GM19023 (cell line): ENCODE measurements at regions not wholly inside any gene's neighbourhood (a gene's known extent, or its start where the extent isn't known, plus 50 kb on each side); places are given as distances from the start of the nearest gene placed in this dataset.

Source experiments
- ATAC-seq: cut with Tn5 transposase; IDR thresholded peaks from one replicate; pipeline ENCODE4 v1.9.1; 2021; ENCODE audit warnings: mild to moderate bottlenecking, moderate library complexity; ENCODE audit not compliant: unreplicated experiment

DNA sequence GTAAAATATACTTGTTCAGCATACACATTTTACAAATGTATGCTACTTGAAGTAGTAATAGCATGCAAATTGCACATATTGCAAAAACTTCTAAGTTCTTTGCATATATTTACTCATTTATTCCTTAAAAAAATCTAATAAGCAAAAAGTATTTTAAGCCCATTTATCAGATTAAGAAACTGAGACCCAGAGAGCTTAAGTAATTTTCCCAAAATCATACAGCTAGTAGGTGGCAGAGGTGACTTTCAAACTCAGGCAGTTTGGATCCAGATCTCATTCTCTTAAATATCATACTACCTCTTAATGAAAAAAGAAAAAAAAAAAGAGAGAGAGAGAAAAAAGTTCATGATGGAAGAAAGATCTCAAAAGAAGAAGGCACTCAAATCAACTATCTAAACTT lies 157.9 kb downstream of the RPS12 start:
- ATAC-seq, result no peak

DNA sequence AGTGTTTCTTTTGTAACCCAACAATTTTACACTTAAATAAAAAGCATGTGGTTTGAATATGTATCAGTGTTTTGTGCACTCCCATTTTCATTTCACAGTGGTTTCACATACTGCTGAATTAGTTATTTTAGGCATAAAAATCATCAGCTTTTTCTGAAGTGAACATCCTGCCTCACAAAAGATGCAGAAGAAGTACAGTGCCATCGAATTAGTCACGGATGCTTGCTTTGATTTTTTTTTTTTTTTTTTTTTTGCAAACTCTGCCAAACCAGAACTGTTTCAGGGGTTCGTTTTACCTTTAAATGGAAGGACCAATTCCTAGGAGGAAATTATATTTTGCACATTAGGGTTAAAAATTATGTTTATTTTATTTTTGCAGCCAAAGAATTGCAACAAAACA lies 158.6 kb downstream of the RPS12 start:
- no peak for ATAC-seq

DNA sequence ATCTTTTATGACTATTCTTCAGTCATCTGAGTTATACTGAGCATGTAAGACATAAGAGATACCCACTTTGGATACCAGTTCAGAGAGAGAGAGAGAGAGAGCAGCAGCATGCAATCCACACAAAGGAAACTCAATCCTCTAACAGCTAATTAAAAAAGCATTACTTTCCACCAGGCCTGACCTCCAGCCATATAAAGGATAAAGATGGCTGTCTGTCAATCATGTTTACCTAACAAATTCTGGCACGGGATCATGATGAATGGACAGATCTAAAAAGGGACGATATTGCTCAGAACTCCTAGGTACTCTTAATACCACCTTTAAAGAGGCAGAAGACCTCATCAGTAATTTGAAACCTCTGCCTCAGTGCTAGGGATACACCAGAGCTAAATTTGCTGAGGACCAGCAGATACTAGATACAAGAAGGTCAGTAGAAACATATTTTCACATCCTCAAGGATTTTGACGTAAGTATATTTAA lies 159.2 kb downstream of the RPS12 start:
- no peak for ATAC-seq

DNA sequence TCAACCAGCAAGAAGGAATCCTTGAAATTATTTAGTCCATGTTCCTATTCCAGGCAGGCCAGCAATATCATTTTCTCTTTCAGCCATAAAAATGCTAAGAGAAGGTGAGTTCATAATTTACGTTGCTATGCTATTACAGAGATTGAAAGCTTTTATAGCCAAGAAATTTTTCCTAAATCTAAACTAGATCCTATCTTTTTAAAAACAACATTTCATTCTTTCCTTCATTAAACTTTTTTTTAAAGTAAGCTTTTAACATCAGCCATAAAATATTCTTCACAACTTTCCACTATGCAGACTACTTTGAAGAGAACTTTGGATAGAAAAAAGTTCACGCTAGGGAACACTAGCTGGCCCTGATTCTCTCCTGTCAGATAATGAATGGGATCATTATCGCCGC lies 159.8 kb downstream of the RPS12 start:
- no peak for ATAC-seq

DNA sequence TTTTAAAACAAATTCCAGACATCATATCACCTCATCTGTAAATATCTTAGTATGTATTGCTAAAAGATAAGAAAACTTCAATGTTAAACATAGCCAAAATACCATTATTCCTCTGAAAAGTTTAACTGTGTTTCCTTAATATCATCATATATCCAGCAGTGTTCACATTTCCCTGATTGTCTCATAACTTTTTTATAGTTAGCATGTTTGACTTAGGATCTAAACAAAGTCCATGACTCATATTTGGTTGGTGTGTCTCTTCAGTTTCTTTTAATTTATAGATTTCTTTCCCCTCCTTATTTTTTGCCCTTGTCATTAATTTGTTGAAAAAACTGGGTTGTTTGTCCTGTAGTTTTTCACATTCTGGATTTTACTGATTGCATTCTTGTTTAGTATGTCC lies 163.0 kb downstream of the RPS12 start:
- ATAC-seq, result no peak

DNA sequence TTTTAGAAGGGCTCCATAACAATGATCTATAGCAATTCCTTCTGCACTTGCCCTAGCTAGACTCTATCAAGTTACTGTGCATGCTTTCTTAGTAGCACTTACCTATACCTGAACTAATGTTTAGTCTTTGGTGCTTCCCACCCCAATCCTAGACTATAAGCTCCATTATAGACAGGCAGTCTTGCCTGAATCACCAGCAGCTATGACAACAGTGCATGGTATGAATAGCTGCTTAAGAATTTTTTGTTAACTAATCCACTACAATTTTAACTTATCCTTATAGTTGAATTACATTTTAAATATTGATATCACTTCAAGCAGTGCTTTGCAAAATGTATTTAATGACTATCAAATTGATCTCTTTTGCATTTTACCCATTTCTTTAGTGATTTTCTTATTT lies 164.3 kb downstream of the RPS12 start:
- no peak for ATAC-seq

DNA sequence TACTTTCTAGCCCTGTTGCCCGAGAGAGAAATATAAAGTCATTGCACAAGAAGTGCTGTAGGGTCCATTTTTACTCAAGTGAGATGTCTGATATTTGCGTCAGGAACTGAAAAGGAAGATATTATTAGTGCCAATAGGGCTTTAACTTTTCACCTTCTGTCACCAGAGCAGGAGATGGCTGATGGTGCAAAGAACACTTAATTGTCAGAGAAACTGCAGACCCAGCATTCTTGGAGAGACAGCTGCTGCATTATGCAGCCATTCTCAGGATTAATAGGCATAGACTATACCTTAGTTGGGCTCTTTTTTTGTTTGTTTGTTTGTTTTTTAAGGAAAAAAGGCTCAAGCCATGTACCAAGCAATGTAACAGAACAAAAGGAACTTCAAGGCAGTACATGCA lies 179.4 kb downstream of the RPS12 start:
- no peak for ATAC-seq

DNA sequence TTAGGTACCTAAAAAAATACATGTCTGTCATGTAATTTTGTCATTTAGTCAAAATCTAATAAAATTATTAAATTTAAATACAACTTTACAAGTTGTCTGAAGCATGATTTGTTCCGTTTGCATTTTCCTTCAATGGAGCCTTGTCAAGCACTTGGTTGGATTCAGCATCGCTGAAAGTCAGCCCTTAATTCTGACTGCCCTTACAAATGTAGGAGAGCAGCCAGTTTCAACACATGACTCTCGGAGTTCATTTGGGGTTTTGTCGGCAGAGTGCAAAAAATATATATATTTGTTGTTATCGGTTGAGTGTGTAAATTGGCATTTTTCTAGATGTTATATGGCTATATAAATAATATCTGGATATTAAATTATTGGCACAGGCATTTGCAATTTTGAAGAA lies 180.6 kb downstream of the RPS12 start:
- no peak for ATAC-seq

DNA sequence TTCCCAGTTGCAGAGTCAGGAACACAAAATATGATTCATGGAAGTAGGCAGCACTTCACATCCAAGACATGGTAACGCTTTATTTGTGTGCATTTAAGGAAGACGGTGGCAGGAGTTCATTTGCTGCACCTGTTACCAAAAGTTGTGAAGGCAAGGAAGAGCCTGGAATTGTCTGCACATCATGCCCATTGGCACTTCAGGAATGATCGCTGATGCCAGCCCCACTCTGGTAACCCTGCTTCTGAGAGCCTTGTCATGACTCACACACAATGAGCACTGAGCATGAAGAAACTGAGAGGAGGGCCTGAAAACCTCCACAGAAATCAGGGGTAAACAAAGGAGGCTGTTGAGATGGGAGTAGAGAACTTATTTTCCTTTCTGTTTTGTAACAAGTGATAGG lies 181.1 kb downstream of the RPS12 start:
- ATAC-seq, result no peak

DNA sequence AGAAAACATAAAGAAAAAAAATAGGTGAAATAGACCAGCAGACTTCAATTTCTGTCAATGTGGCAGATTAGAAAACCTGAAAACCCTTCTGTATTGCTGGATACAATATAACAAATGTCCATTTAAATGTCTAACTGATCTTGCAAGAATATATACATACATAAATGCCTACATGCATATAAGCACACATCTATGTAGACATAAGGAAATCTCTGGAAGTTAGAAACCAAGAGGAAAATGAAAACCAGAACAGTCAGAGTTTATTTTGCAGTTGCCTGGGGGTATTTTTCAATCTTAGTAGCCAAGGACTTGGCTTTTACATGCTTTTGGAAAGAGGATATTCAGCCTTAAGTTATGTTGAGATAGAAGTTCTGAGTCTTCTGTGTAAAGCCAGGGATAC lies 184.0 kb downstream of the RPS12 start:
- no peak for ATAC-seq

DNA sequence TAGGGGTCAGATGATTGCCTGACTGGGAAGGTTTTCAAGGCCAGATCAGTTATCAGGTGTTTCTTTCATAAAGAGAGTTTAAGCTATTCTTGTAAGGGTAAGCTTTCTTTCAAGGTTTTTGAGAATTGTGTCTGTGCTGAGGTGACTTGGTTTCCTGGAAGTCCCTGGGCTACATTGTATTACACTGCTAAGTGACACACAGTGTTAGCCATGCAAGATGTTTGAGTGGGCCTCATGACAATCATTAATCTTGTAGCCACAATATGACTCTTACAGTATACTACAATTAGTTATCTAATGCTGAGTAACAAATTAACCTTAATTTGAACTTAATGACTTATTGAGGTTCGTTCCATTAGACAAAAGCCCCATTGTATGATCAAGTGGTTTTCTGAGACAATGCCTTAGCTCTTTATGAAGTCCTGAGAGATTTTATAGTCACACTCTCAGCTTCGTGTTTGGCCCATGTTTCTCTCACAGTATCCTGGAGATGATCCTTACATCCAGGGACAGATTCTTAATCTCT lies 186.7 kb downstream of the RPS12 start:
- no peak for ATAC-seq

DNA sequence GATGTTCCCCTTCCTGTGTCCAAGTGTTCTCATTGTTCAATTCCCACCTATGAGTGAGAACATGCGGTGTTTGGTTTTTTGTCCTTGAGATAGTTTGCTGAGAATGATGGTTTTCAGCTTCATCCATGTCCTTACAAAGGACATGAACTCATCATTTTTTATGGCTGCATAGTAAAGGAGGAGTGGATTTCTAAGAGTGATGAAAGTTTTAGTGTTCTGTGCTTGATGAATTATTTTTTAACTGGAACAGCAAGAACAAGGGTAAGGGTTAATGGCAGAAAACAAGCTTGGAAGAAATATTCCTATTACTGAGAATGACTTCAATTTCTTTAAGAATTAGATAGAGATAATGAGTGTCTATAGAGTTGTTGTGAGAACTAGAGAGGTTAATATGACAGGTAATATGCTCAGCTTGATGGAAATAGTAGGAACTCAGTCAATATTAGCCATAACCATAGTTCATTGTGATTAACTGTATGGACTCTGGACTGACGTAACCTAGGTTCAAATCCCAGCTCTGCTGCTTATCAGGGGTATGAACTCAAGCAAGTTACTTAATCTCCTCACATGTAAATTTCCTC lies 190.0 kb downstream of the RPS12 start:
- no peak for ATAC-seq

DNA sequence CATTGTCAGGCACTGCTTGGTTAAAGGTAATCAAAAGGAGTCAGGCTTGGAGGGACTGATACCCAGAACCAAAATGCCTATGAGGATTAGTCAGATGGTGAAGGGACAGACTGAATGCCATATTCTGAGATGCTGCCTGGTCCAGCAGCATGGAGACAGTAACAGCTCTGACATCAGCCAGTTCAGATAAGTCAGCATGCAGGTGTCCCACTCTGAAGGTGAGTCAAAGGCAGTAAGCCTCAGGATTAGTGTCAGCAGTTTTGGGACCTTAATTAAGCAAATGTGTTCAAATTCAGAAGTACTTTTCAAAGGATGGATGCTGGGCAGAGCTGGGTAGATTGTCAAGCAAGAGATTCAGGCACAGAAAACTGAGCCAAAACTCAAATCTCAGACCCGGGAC lies 198.4 kb downstream of the RPS12 start:
- no peak for ATAC-seq

DNA sequence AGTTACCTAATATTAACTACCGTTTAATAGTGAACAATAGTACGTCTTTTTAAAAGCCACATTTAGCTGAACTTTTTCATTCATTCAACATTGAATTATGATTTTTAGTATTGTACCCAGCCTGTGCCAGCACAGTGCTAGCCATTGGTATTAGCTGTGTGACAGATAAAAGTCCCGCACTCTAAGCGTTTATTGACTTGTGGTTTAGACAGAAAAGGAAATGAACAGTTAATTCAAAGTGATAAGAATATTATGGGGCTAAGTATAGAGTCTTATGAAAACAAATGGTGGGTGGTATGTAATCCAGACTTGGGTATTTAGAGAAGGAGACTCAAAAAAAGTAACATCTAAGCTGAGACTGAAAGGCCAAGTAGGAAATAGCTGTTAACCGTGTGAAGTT lies 202.3 kb downstream of the RPS12 start:
- ATAC-seq, result no peak

DNA sequence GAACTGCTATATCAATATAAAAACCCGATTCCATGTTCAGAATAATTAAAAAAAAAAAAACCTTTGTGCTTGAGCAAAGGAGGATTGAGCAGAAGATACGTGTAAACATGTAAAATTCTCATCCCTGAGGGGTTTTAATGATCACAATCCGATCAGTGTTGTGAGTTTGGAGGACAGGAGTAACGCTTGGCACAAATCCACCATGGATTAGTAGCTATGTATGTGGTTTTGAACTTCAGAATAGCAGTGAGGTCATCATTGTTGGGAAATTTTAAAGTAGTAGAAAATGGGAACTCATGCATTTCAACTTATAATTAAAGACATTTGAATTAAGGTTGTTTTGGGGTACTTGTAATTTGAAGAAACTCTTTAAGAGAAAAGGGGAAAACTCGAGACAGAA lies 203.2 kb downstream of the RPS12 start:
- ATAC-seq, result no peak

DNA sequence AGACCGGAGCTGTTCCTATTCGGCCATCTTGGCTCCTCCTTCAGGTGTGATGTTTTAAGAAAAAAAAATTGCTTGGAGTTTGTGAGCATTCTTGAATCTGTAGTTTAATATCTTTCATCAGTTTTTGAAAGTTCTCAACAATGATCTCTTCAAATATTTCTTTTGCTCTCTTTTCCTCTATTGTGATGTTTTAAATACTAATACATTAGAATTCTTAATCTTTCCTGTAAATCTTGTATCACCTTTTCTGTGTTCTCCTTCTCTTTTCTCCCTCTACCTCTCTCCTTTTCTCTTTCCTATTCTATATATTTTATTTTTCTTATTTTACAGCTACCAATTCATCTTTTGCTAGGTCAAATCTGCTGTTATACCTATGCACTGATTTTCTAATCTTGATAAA lies 212.3 kb downstream of the RPS12 start:
- no peak for ATAC-seq

DNA sequence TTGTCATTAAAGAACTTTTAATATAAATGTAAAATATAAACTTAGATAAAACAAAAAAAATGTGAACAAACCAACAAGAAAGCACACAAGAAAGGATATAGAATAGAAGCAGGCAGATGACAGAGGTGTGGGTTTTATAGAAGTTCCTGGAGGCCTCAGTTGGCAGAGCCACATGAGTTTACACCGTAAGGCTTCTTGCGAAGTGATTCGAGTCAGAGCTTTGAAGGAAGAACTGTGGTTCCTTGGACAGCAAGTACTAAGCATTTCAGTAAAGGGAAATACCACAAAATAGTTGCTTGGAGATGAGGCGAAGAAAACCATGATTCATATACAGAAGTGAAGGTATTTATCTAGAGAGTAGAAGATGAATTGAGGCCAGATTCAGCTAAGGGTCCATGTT lies 207.9 kb upstream of the EYA4 start:
- no peak for ATAC-seq

DNA sequence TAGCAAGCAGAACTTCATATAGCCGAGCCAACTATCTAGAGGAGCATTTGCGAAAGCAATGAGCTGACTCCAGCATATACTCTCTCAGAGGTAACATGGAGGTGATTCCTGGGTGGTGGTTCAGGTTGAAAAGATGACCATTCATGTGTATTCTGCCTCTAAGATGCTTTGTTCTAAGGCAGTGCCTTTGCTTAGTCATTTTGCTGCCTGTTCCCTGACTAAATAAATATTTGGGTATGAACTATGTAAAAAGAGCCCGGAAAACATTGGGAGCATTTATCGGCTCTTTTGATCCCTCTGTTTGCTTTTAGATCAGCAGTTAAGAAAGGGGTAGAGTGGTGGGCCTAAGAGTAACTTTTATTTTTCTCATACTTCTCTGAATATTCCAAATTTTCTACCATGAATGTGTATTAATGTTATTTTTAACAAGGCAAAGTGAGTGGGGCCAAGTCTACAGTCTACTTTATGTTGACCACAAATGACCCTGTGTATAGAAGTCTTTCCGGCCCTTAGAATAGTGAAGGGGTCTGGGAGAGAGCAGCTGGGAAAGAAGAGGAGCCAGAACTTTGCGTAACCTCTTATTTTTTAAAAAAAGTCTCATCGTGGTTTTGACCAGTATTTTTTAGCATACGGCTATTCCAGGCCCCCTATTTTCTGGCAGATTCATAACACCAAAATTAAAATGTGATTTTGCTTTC lies 206.5 kb upstream of the EYA4 start:
- ATAC-seq, result no peak

DNA sequence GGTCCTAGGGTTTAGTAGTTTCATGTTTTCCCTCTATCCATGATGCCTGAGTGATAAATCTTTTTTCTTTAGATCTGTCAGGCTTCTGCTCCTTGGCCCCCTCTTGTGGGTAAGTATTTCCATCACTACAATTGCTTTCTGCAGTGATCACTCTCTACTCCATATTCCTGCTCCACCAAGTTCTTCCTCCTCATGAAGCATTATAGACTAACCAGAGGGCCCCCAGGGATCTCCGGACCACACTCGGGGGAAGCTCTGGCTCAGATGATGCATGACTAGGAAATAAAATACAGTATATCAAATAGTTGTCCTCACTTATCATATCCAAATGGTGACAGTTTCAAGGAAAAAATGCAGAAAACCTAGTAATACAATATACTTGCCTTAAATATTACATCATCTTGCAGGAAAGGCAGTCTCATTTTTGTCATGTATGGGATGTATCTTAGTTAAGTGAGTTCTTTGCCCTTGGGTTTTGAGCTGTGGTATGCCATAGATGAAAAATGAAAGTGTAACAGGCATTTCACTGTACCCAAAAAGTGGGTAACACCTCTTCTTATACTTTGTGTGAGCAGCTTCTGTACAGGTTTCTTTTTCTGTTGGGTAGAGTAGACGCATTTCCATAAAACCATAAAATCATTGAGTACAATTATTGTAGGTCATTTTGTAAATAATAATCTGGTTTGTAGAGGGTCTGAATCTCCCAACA lies 200.9 kb upstream of the EYA4 start:
- ATAC-seq, result no peak

DNA sequence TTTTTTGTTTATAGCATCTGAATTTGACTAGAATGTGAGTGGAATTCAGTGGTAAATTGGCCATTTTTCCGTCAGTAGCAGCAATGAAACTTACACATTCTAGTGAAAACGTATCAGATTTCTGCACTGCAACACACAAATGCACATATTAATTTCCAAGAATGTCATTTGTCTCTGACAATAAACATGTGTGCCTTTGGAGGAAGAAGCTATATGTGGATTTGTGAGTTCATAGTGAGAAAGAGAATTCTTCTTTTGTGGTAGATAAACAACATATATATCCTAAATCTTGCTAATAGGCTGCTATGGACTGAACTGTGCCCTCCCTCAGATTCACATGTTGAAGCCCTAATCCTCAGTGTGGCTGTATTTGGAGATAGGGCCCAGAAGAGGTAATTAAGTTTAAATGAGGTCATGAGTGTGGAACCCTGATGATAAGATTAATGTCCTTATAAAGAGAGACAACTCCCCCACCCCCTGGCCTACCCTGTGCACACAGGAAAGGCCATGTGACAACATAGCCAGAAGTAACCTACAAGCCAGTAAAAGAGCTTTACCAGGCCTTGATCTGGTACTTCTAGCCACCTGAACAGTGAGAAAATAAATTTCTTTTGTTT lies 200.2 kb upstream of the EYA4 start:
- no peak for ATAC-seq

DNA sequence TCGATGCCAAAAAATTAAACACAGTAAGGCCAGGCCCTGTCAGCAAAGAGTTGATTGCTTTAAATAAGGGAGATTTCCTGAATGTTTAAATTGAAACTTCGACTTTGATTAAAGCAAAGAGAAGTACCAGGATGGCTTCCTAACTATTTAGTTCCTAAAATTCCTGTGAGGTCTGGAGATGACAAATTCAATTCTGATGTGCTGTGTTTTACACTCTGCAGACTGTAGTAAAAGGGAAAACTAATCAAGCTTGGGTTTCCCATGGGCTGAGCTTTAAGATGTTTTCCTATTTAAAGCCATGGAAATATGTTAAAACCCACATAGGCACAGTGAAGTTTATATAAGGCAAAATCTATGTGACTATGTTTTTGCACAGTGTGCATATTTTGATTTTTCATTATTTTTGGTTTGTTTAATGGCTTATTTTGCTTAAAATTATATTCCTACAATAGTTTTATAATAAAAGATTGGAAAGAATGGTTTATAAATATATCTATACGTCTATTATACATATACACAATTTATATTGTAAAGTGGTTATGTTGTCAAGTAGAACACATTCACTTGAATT lies 198.5 kb upstream of the EYA4 start:
- no peak for ATAC-seq
